HG02588 (cell line): ENCODE measurements at regions not wholly inside any gene's neighbourhood (a gene's known extent, or its start where the extent isn't known, plus 50 kb on each side); places are given as distances from the start of the nearest gene placed in this dataset.
"Not testable (repeated sequence)": the region's sequence is repeated elsewhere in the genome, so short reads cannot be mapped to it uniquely, and the experiment has no call there.

Experiments used
- ATAC-seq: cut with Tn5 transposase; IDR thresholded peaks from one replicate; pipeline ENCODE4 v1.9.1; 2021; ENCODE audit warnings: mild to moderate bottlenecking, moderate library complexity; ENCODE audit not compliant: unreplicated experiment

DNA sequence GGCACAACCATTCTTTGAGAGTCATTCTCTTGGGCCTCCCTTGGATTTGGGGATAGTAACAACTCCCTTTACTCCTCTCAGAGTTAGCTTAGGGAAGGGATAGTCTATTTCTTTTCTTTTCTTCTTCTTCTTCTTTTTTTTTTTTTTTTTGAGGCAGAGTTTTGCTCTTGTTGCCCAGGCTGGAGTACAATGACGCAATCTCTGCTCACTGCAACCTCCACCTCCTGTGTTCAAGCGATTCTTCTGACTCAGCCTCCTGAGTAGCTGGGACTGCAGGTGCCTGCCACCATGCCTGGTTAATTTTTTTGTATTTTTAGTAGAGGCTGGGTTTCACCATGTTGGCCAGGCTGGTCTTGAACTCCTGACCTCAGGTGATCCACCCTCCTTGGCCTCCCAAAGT is 465.8 kb downstream of the PLCL1 start:
- not testable (repeated sequence) for ATAC-seq

DNA sequence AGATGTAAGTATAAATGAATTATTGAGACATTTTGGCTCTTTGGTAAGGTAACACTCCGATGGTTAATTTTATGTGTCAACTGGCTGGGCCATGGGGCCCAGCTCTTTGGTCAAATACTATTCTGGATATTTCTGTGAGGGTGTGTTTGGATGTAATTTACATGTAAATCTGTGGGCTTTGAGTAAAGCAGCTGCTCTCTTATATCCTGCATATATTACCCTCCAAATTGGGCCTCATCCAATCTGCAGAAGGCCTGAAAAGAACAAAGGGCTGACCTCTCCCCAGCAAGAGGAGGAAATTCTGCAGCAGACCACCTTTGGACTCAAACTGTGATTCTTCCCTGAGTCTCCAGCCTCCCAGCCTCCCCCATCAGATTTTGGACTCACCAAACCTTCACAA is 464.1 kb downstream of the PLCL1 start:
- no peak for ATAC-seq

DNA sequence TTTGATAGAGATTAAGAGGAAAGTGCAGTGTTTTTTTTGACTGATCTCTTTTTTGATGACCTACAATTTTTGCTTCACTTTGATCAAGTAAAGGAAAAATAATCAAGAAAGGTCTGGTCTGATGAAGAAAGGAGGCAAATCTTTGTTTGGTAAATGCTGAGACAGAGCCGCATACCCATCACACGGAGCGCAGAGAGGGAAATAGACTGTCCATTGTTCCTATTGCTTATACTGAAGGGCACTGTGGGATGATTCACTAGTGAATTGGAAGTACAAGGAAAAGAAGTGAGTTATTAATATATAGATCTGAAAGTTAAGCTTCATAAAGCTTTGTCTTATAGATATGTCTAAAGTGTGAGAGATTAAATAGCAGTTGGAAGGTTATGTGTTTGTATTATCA is 455.1 kb downstream of the PLCL1 start:
- ATAC-seq: no peak

DNA sequence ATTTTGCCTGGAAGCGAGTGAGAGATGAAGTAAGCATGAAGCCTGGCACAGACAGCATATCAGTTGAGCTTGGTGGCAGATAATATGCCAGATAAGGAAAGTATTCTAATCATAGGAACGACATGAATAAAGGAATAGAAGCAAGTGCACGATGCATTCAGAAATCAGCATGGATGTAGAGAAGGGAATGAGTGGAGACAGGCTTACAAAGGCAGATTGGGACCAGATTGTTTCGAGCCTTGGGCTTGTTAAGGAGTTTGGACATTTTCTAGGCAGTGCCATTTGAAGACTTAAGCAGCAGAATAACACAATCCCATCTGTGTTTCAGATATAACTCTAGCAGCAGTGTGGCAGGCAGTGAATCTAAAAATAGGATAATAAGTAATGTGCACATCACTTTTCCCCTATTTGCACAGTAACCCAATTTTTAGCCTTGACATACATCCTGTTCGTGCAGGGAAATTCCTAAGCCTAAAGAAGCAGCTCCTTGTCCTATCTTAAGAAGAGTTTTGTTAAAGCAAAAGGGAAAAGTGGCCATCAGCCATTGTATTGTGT is 450.2 kb downstream of the PLCL1 start:
- no peak for ATAC-seq

DNA sequence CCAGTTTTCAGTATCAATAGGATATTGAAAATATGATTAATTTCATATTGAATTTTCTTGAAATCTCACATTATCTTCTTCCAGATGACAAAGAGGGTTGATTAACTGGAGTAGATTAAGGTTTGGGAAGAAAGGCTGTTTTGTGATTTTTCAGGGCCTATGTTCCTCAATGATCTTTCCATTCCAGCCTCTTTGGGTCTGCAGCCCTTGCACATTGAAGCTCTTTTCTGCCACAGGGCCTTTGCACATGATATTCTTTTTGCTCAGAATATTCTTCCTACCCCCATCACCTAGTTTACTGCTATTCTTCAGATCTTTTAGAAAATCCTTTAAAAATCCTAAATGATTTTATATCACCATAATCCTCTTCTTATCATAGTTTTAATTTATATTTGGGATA is 449.6 kb downstream of the PLCL1 start:
- no peak for ATAC-seq

DNA sequence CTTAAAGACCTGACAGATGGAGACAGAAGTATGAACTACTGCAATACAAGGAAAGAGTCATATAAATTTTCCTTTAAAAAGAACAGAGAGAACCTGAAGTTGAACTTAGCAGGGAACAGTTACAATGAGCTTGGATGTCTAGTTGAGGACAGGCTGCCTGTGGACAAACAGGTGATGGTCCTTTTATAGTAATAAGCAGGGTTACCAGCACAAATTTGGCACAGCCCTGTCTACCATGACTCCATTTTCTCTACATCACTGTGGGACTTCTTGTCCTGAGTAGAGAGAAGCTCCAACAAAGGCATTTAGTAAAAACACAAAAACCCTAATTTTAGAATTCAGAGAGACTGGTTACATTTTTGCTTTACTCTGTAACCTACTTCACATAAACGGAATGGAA is 448.1 kb downstream of the PLCL1 start:
- no peak for ATAC-seq

DNA sequence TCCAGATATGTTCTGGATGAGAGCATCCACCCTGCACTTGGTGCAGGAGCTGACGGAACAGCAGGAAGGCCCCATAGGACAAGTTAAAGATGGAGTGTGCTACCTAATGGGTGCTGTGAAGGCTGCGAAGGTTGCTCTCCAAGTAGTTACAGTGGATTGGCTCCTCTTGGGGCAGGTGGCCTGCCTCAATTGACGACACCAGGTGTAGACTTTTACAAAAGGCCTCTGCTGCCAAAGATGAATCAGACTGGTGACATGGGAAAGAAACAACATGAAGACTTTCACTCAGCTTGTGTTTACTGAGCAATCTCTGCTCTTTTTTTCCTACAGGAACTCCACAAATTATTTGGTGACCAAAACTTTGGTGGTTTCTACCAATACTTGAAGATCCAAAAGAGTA is 437.7 kb downstream of the PLCL1 start:
- ATAC-seq: no peak

DNA sequence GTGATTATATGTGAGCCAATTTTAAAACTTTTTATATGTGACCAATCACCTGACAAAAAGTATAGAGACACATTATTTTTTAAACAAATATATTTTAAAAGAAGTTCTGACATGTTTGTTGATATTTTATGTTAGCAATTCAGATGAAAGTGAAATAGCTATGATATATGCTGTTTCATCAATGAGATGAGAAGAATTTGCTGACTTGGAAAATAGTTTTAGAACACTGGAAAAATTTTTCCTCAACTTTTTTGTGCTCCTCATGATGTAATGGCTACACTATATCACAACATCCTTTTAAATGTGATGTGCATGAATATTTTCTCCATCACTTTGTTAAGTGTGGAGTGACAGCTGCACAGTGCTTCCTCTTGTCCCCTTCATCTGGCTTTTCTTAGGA is 434.0 kb downstream of the PLCL1 start:
- ATAC-seq: no peak

DNA sequence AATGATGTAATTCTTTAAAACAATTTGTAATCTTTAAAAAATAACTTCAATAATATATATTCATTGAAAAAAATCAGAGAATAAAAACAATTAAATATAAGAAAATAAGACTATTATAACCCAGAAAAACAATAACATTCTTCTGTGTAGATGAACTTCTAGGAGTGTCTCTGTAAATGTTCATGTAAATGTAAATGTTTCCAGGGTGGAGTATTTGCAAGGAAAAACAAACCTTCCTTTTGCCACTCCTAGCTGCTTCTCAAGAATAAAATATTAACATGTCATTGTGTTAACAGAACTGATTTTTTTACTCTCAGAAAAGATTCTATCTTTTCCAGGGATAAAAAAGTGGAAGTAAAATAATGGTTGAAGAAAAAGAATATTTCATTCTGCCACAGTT is 431.9 kb downstream of the PLCL1 start:
- ATAC-seq: no peak

DNA sequence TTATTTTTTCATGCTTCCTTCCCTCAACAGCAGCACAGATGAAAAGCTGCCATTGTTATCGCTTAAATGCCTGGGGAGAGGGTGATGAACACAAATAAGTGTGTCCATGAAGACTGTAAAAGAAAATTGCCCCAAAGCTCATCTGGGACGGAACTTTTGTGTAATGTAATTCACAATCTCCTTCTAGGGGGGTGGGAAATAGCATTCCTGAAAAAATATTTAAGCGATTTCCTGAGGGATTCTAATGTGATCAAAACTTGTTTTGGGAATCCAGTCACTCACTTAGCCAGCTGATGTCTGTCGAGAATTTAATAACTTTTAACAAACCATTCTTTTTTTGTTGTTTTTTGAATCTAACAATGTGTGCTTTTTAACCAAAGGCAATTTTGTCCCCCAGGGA is 427.9 kb downstream of the PLCL1 start:
- no peak for ATAC-seq

DNA sequence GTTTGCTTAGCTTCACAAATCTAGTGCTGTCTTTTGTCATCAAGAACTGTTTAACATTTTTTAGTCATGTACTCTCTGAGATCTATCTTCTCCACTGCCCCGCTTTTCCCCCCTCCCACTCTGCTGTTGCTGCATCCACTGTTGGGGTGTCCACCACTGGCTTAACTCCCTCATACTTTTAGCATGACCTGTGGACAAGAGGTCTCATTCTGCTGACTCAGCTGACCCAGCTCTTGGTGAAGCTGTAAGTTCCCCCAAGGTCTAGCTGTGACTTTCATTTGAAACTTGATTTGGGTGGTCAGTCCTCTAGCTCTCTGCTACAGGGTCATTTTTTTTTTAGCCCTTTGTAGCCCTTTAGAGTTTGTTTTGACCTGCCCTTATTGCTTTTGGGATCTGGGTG is 427.2 kb downstream of the PLCL1 start:
- ATAC-seq: no peak

DNA sequence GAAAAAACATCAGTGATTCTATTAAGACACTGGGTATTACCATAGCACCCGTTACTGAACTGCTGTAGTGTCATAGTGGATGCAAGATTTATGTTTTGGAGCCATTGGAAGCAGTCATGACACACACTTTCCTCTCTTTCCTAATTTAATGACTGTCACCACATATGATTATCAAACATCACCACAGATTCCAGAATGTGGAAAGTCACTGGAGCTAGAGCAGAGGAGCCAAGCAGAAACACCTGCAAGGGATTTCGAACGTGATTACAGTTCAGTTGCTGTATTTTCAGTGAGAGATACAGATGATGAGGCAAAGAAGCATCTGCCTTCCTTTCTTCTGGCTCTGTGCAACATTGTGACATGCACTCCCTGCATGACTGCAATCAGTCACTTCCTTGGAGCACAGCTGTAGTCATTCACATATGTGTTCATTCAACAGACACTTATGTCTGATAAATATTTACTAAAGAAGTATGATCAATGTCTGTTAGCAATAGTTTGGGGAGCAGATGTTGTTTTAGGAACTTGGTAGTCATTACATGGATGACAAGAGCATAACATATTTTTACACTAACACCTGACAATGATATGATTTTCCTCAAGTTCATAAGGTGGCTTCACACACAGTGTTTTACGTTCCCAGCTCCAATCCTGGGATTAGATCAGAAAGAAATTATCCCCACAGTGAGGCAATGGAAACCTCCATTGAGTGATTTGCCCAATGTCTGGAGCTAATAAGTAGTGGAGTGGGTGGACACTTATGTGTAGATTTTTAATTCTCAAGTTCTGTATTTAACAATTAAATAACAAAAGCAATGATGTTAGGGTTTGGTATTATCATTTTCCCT is 416.6 kb downstream of the PLCL1 start:
- ATAC-seq: no peak

DNA sequence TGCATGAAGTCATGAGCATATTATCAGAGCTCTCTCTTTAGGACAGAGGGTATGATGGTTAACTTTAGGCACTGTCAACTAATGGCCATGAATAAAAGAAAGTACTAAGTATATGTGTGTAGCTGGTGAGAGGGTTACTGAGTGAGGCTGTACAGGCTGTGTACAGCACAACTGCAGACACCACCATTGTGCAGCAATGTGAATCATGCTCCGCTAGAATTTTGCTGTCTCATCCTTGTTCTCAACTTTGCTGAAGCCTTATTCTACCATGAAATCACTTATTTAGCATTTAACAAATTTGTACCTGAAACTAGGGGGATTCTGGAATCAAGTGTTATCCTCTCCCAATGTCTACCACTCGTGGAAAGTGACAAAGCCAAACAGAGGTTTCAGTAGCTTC is 414.9 kb downstream of the PLCL1 start:
- ATAC-seq: no peak

DNA sequence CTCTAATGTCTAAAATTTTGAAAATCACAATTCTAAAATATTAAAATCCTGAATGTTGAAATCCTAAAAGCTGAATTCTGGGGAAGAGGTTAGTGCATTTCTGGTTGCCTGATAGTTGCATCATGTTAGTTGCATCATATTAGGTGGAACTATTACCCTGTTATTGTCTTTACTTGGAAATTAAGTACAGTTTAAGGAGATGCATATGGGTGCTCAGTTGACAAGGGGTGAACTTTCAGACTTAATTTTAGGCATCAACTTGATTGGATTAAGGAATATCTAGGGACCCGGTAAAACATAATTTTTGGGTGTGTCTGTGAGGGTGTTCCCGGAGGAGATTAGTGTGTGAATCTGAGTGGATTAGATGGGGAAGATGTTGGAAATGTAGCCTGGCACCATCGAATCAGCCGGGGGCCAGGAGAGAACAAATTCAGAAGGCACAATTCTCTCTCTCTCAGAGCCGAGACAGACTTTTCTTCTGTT is 409.8 kb downstream of the PLCL1 start:
- ATAC-seq: no peak

DNA sequence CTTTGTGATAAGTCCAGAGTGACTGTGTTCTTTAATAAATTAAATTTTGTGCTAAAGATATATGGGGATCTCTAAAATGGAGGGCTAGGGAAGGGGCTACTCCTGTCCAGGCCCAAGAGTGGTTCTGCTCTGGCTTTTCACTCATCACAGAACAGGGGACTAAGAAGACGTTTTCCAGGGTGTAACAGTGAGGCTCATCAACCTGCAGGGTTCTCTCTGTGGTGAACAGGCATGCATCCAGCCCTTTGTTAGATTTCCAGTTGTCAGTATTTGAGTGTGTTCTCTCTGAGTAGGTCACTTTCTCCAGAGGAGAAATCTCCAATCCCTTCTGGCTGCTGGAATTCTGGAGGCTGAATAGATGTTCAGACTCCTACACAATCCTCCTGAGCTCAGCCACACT is 408.9 kb downstream of the PLCL1 start:
- ATAC-seq: no peak

DNA sequence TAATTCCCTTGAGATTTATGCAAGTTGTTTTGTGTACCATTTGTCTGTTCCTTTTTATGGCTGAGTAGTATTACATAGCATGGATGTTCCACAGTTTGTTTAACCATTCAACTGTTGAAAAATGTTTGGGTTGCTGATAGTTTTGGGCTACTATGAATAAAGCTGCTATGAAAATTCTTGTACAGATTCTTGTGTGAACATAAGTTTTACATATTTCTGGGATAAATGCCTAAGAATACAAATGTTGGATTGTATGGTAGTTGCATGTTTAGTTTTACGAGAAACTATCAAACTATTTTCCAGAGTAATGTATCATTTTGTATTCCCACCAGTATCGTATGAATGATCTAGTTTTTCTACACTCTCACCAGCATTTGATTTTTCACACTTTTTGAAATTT is 407.3 kb downstream of the PLCL1 start:
- no peak for ATAC-seq

DNA sequence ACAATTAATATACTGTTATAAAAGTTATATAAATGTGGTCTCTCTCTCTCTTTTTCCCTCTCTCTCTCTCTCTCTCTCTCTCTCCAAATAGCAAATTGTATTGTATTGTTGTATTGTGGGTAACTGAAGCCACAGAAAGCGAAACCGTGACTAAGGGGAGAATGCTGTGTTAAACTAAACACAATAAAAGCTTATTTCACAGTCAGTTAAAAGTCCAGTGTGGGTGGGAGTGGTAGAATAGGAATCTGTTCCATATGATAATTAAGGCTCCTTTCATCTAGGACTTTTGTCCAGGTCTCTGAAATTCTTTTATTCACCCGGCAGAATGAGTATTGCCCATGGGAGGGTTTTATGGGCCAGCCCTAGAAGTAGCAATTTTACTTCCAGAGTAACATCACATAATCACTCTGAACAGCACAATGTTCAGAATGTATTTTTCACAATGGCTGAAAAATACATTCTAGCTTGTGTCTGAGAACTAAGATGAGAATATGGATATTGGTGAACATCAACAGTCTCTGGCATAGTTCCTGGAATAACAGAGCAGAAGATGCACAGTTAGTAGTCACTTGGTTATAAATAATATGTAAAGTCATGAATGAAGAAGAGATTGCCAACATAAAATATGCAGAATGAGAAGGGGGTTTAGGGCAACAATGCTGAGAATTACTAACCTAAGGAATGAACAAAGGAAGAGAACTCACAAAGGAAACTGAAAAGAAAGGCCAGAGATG is 399.1 kb downstream of the PLCL1 start:
- ATAC-seq: no peak
